ENCODE measurements at regions not wholly inside any gene's neighbourhood (a gene's known extent, or its start where the extent isn't known, plus 50 kb on each side); places are given as distances from the start of the nearest gene placed in this dataset.

- H3K4me1 ChIP-seq, result no peaks in the 10 kb centered on the region
- DNase-seq (no peak), ATAC-seq (ENCODE audit: low FRiP score in 2 of 2) (no peak)
- 87% methylated on average over 4 of the region's 4 CpGs for WGBS, 2 donors
- no peaks in the 10 kb centered on the region for H3K9me3 ChIP-seq
- no peaks in the 10 kb centered on the region for H3K36me3 ChIP-seq
- TF ChIP-seq CTCF (IDR thresholded peaks at IDR 0.05) (no peak), POLR2A (IDR thresholded peaks at IDR 0.05) (no peak), POLR2AphosphoS5 (IDR thresholded peaks at IDR 0.05) (no peak), EP300 (IDR thresholded peaks at IDR 0.05) (no peak)
- H3K27me3 ChIP-seq, result no peaks in the 10 kb centered on the region
- no peak overlapping the region for H3K27ac ChIP-seq
- H3K4me3 ChIP-seq, result no peak overlapping the region
These were observed 84.6 kb upstream of the ERCC4 start for GRCh38 chr16:13835387-13835786.

- TF ChIP-seq EP300 (IDR thresholded peaks at IDR 0.05), result no peak
- no peak for TF ChIP-seq POLR2AphosphoS5 (IDR thresholded peaks at IDR 0.05)
- no peak for TF ChIP-seq POLR2A (IDR thresholded peaks at IDR 0.05)
- Histone ChIP-seq H3K4me3 (no peak overlapping the region), H3K4me1 (no peaks in the 10 kb centered on the region), H3K36me3 (no peaks in the 10 kb centered on the region), H3K27ac (no peak overlapping the region), H3K27me3 (no peaks in the 10 kb centered on the region), H3K9me3 (no peaks in the 10 kb centered on the region)
- DNase-seq, result no peak
- no peak for ATAC-seq (ENCODE audit: low FRiP score in 2 of 2)
- 87 to 91% methylated on average over 13 of the region's 13 CpGs for WGBS, 2 donors
These were observed 83.8 kb upstream of the ERCC4 start for GRCh38 chr16:13835935-13836730.

- Histone ChIP-seq H3K4me3 (no peak overlapping the region), H3K27me3 (no peaks in the 10 kb centered on the region), H3K27ac (no peak overlapping the region), H3K36me3 (no peaks in the 10 kb centered on the region), H3K4me1 (no peaks in the 10 kb centered on the region), H3K9me3 (no peaks in the 10 kb centered on the region)
- ATAC-seq (ENCODE audit: low FRiP score in 2 of 2) (no peak), DNase-seq (no peak)
- TF ChIP-seq EP300 (IDR thresholded peaks at IDR 0.05) (no peak), POLR2A (IDR thresholded peaks at IDR 0.05) (no peak), CTCF (IDR thresholded peaks at IDR 0.05) (no peak), POLR2AphosphoS5 (IDR thresholded peaks at IDR 0.05) (no peak)
- 86 to 90% methylated on average over 16 of the region's 16 CpGs for WGBS, 2 donors
These were observed 81.4 kb upstream of the ERCC4 start for GRCh38 chr16:13838401-13839190.

- H3K27ac ChIP-seq, result no peak overlapping the region
- DNase-seq (no peak), ATAC-seq (ENCODE audit: low FRiP score in 2 of 2) (no peak)
- H3K4me1 ChIP-seq, result no peaks in the 10 kb centered on the region
- H3K4me3 ChIP-seq, result no peak overlapping the region
- no peaks in the 10 kb centered on the region for H3K36me3 ChIP-seq
- TF ChIP-seq POLR2AphosphoS5 (IDR thresholded peaks at IDR 0.05), result no peak
- no peak for TF ChIP-seq CTCF (IDR thresholded peaks at IDR 0.05)
- TF ChIP-seq POLR2A (IDR thresholded peaks at IDR 0.05), result no peak
- TF ChIP-seq EP300 (IDR thresholded peaks at IDR 0.05), result no peak
- no peaks in the 10 kb centered on the region for H3K27me3 ChIP-seq
- WGBS, 2 donors, result 89% methylated on average over 3 of the region's 3 CpGs
- no peaks in the 10 kb centered on the region for H3K9me3 ChIP-seq
These were observed 80.4 kb upstream of the ERCC4 start for GRCh38 chr16:13839577-13839976.

GRCh38 chr16:13845232-13845631 is 74.7 kb upstream of the ERCC4 start:
- Histone ChIP-seq H3K9me3 (no peaks in the 10 kb centered on the region), H3K27ac (no peak overlapping the region), H3K27me3 (no peaks in the 10 kb centered on the region), H3K4me3 (no peak overlapping the region), H3K4me1 (no peaks in the 10 kb centered on the region), H3K36me3 (no peaks in the 10 kb centered on the region)
- no peak for DNase-seq
- no peak for TF ChIP-seq CTCF (IDR thresholded peaks at IDR 0.05)
- TF ChIP-seq EP300 (IDR thresholded peaks at IDR 0.05), result no peak
- TF ChIP-seq POLR2A (IDR thresholded peaks at IDR 0.05), result no peak
- TF ChIP-seq POLR2AphosphoS5 (IDR thresholded peaks at IDR 0.05), result no peak
- 83 to 91% methylated on average over 2 of the region's 2 CpGs for WGBS, 2 donors
- no peak for ATAC-seq (ENCODE audit: low FRiP score in 2 of 2)

Measured in upper lobe of left lung (tissue), 6 donors.